Activated CD4-positive, alpha-beta T cell treated with anti-CD3 and anti-CD28 coated beads, Interleukin-2, amount 50 U/mL, for 1 hour (primary cell): ENCODE measurements at regions not wholly inside any gene's neighbourhood (a gene's known extent, or its start where the extent isn't known, plus 50 kb on each side); places are given as distances from the start of the nearest gene placed in this dataset.
"Not testable (repeated sequence)": the region's sequence is repeated elsewhere in the genome, so short reads cannot be mapped to it uniquely, and the experiment has no call there.

Experiments
- DNase-seq: peaks from one replicate; pipeline ENCODE4 v3.0.0-alpha.2; 2020

GRCh38 chr9:28378231-28378630, 805.0 kb upstream of the C9orf72 start:
- no peak for DNase-seq

- no peak for DNase-seq
Measured at GRCh38 chr9:28379082-28379481, 805.8 kb upstream of the C9orf72 start.

GRCh38 chr9:28389411-28389810, 816.1 kb upstream of the C9orf72 start:
- no peak for DNase-seq

GRCh38 chr9:28394774-28395173, 821.5 kb upstream of the C9orf72 start:
- DNase-seq = no peak

- DNase-seq = no peak
Measured at GRCh38 chr9:28396058-28396457, 822.8 kb upstream of the C9orf72 start.

- DNase-seq = no peak
Measured at GRCh38 chr9:28407351-28407750, 834.1 kb upstream of the C9orf72 start.

GRCh38 chr9:28409919-28410318, 836.6 kb upstream of the C9orf72 start:
- DNase-seq = no peak

GRCh38 chr9:28410411-28410810, 837.1 kb upstream of the C9orf72 start:
- no peak for DNase-seq

- no peak for DNase-seq
Measured at GRCh38 chr9:28413471-28413870, 840.2 kb upstream of the C9orf72 start.

- no peak for DNase-seq
Measured at GRCh38 chr9:28423255-28423654, 850.0 kb upstream of the C9orf72 start.

- DNase-seq = no peak
Measured at GRCh38 chr9:28435456-28435855, 862.2 kb upstream of the C9orf72 start.

GRCh38 chr9:28439688-28440087, 866.4 kb upstream of the C9orf72 start:
- DNase-seq = no peak

- no peak for DNase-seq
Measured at GRCh38 chr9:28443461-28443860, 870.2 kb upstream of the C9orf72 start.

- no peak for DNase-seq
Measured at GRCh38 chr9:28444637-28445036, 871.4 kb upstream of the C9orf72 start.

- DNase-seq = no peak
Measured at GRCh38 chr9:28445211-28445610, 871.9 kb upstream of the C9orf72 start.

- DNase-seq = no peak
Measured at GRCh38 chr9:28453918-28454317, 880.6 kb upstream of the C9orf72 start.

GRCh38 chr9:28456861-28457260, 883.6 kb upstream of the C9orf72 start:
- no peak for DNase-seq

GRCh38 chr9:28464481-28465216, 891.4 kb upstream of the C9orf72 start:
- DNase-seq = no peak

GRCh38 chr9:28471261-28471660, 898.0 kb upstream of the C9orf72 start:
- DNase-seq = no peak

GRCh38 chr9:28487561-28487960, 914.3 kb upstream of the C9orf72 start:
- DNase-seq = no peak

GRCh38 chr9:28491121-28491520, 917.8 kb upstream of the C9orf72 start:
- DNase-seq = no peak

GRCh38 chr9:28498168-28498567, 924.9 kb upstream of the C9orf72 start:
- DNase-seq = not testable (repeated sequence)

- DNase-seq = no peak
Measured at GRCh38 chr9:28502189-28502588, 928.9 kb upstream of the C9orf72 start.

GRCh38 chr9:28502741-28503140, 929.5 kb upstream of the C9orf72 start:
- no peak for DNase-seq

- no peak for DNase-seq
Measured at GRCh38 chr9:28503573-28503972, 930.3 kb upstream of the C9orf72 start.
